ENCODE measurements at regions not wholly inside any gene's neighbourhood (a gene's known extent, or its start where the extent isn't known, plus 50 kb on each side); places are given as distances from the start of the nearest gene placed in this dataset.

DNA sequence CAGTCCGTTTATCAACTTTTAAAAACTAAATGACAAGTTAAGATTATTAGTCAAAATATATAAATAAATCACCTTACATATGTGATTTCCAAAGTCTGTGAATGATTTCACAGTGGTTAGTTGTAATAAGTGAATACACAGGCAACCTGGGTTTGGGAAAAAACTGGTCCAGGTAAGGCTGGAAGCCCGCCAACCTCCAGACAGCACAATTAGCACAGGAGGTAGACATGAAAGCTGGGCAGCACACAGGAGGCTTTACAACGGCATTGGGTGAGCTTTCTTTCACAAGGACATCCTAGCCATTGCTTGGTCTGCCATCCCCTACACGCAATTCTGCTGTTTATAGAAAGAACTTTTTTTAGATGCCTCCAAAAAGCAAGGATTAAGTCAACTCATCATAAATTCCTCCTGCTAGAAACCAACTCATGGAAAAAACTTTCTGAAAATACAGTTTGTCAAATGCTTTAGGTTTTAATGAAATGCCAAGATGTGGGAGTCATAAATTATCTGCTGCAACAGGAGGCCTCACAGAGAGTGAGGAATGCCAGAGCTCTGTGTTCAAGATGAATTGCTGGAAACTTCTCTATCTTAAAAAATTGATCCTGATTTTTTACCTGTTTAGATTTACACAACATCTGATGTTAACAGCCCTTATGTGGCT, 346.8 kb upstream of the NFE2L3 start:
- CTCF ChIA-PET (ENCODE audit: unreplicated experiment) = no interaction called here
- Histone ChIP-seq H3K4me2 (ENCODE audit: low read length) (no peak overlapping the region), H3K4me3 (ENCODE audit: low read depth, low read length, poor library complexity, severe bottlenecking) (no peak overlapping the region), H4K20me1 (ENCODE audit: insufficient read depth, low read length) (no peaks in the 10 kb centered on the region), H3K9me2 (ENCODE audit: insufficient read depth, low read length) (no peaks in the 10 kb centered on the region), H3K27ac (ENCODE audit: low read depth, low read length, poor library complexity, severe bottlenecking) (no peak overlapping the region), H3K36me3 (ENCODE audit: insufficient read depth, low read length) (no peaks in the 10 kb centered on the region), H3K4me1 (ENCODE audit: insufficient read depth, low read length, poor library complexity, severe bottlenecking) (no peaks in the 10 kb centered on the region), H2AFZ (ENCODE audit: low read length) (no peak overlapping the region), H3K9me3 (ENCODE audit: low read length) (no peaks in the 10 kb centered on the region), H3K79me2 (ENCODE audit: insufficient read depth, low read depth, low read length) (no peaks in the 10 kb centered on the region)
- TF ChIP-seq, protein P1, sequence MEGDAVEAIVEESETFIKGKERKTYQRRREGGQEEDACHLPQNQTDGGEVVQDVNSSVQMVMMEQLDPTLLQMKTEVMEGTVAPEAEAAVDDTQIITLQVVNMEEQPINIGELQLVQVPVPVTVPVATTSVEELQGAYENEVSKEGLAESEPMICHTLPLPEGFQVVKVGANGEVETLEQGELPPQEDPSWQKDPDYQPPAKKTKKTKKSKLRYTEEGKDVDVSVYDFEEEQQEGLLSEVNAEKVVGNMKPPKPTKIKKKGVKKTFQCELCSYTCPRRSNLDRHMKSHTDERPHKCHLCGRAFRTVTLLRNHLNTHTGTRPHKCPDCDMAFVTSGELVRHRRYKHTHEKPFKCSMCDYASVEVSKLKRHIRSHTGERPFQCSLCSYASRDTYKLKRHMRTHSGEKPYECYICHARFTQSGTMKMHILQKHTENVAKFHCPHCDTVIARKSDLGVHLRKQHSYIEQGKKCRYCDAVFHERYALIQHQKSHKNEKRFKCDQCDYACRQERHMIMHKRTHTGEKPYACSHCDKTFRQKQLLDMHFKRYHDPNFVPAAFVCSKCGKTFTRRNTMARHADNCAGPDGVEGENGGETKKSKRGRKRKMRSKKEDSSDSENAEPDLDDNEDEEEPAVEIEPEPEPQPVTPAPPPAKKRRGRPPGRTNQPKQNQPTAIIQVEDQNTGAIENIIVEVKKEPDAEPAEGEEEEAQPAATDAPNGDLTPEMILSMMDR (conservative IDR thresholded peaks at IDR 0.05; ENCODE audit: low read length) = no peak
- TF ChIP-seq EZH2phosphoT487 (IDR thresholded peaks at IDR 0.05; ENCODE audit: borderline replicate concordance, low read depth, low read length) = no peak
- no peak for DNase-seq (ENCODE audit: low spot score)
- POLR2A ChIA-PET = no interaction called here
- BruUV-seq (replicated peaks) = no TSS peak
- intact Hi-C loops (cut with micrococcal nuclease; ENCODE audit: unreplicated experiment) = no loop called here

DNA sequence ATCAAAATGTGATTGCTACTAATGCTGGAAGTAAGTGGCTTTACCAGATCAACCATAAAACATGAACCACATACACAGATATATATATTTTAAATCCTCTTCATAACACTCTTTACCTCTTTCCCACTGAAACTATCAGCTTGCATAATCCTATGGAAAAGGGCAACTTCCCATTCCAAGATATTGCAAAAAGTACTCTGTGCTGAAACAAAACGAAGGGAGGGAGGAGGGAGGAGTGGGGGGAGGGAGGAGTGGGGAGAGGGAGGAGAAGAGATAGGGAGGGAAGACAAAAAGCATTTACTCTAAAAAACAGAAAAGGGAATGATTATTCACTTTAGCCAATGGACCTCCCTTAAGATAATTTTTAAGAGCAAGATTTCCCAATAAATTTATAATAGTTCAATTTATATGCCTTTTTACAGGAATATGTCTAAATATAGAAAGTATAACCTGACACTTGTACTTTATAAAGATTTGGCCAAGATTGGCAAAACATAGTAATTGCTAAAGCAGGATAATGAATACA, 344.8 kb upstream of the NFE2L3 start:
- Histone ChIP-seq H3K4me3 (ENCODE audit: low read depth, low read length, poor library complexity, severe bottlenecking) (no peak overlapping the region), H3K36me3 (ENCODE audit: insufficient read depth, low read length) (no peaks in the 10 kb centered on the region), H2AFZ (ENCODE audit: low read length) (no peak overlapping the region), H4K20me1 (ENCODE audit: insufficient read depth, low read length) (no peaks in the 10 kb centered on the region), H3K79me2 (ENCODE audit: insufficient read depth, low read depth, low read length) (no peaks in the 10 kb centered on the region), H3K27ac (ENCODE audit: low read depth, low read length, poor library complexity, severe bottlenecking) (no peak overlapping the region), H3K4me1 (ENCODE audit: insufficient read depth, low read length, poor library complexity, severe bottlenecking) (no peaks in the 10 kb centered on the region), H3K9me2 (ENCODE audit: insufficient read depth, low read length) (no peaks in the 10 kb centered on the region), H3K9me3 (ENCODE audit: low read length) (no peaks in the 10 kb centered on the region), H3K4me2 (ENCODE audit: low read length) (no peak overlapping the region)
- no peak for DNase-seq (ENCODE audit: low spot score)
- BruUV-seq (replicated peaks) = no TSS peak
- ChIA-PET CTCF (ENCODE audit: unreplicated experiment) (no interaction called here), POLR2A (interaction anchor here (0.7 kb wide), 1 partner anchor 576 kb away, joined by 4 read pairs; no protein-coding TSS in a partner anchor)
- no peak for TF ChIP-seq EZH2phosphoT487 (IDR thresholded peaks at IDR 0.05; ENCODE audit: borderline replicate concordance, low read depth, low read length)
- TF ChIP-seq, protein P1 (conservative IDR thresholded peaks at IDR 0.05; ENCODE audit: low read length) = no peak
- intact Hi-C loops (cut with micrococcal nuclease; ENCODE audit: unreplicated experiment) = no loop called here

DNA sequence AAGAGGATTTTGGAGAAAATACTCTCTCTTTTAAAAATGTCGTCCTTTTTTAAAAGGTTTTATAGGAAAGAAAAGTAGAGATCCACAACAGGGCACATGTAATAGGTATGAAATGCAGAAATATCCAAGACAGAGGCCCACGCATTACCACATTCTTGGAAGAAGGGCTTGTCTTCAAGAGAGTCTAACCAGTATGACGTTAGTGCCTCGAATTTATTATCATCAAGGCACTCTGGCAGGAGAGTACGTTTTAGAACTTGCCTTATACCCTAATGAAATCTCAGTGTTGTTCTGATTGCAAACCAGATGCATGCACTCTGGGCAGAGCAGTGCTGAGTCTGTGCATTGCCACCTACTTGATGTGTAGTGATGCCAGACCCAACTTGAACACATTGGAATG, 342.6 kb upstream of the NFE2L3 start:
- Histone ChIP-seq H3K4me3 (ENCODE audit: low read depth, low read length, poor library complexity, severe bottlenecking) (no peak overlapping the region), H3K9me2 (ENCODE audit: insufficient read depth, low read length) (no peaks in the 10 kb centered on the region), H3K27ac (ENCODE audit: low read depth, low read length, poor library complexity, severe bottlenecking) (no peak overlapping the region), H4K20me1 (ENCODE audit: insufficient read depth, low read length) (no peaks in the 10 kb centered on the region), H3K4me2 (ENCODE audit: low read length) (no peak overlapping the region), H2AFZ (ENCODE audit: low read length) (no peak overlapping the region), H3K9me3 (ENCODE audit: low read length) (no peaks in the 10 kb centered on the region), H3K36me3 (ENCODE audit: insufficient read depth, low read length) (no peaks in the 10 kb centered on the region), H3K79me2 (ENCODE audit: insufficient read depth, low read depth, low read length) (no peaks in the 10 kb centered on the region), H3K4me1 (ENCODE audit: insufficient read depth, low read length, poor library complexity, severe bottlenecking) (no peaks in the 10 kb centered on the region)
- ChIA-PET CTCF (ENCODE audit: unreplicated experiment) (no interaction called here), POLR2A (interaction anchor here (0.6 kb wide), 2 partner anchors 35 to 356 kb away, joined by 3 read pairs; no protein-coding TSS in a partner anchor)
- BruUV-seq (replicated peaks) = no TSS peak
- no peak for TF ChIP-seq EZH2phosphoT487 (IDR thresholded peaks at IDR 0.05; ENCODE audit: borderline replicate concordance, low read depth, low read length)
- TF ChIP-seq, protein P1 (conservative IDR thresholded peaks at IDR 0.05; ENCODE audit: low read length) = no peak
- DNase-seq (ENCODE audit: low spot score) = no peak
- intact Hi-C loops (cut with micrococcal nuclease; ENCODE audit: unreplicated experiment) = no loop called here

All from OCI-LY7 (cell line).